AG04449 (cell line): ENCODE measurements at regions not wholly inside any gene's neighbourhood (a gene's known extent, or its start where the extent isn't known, plus 50 kb on each side); places are given as distances from the start of the nearest gene placed in this dataset.
"Not testable (repeated sequence)": the region's sequence is repeated elsewhere in the genome, so short reads cannot be mapped to it uniquely, and the experiment has no call there.

Experiments used
- CTCF ChIA-PET: fragments of 350-600 bp; formaldehyde crosslinking; extraction: SDS; loops from one replicate; lab custom pipeline; 2021; ENCODE audit warnings: antibody characterized with exemption; lab: Yijun Ruan, JAX
- POLR2A ChIA-PET: fragments of 400-600, 350-600 bp; formaldehyde crosslinking; extraction: SDS; loops from one replicate; lab custom pipeline; 2020; ENCODE audit warnings: antibody characterized with exemption, inconsistent platforms; lab: Yijun Ruan, JAX
- DNase-seq: peaks from one replicate; pipeline ENCODE4 v3.0.0-alpha.2; 2010; ENCODE audit warnings: low read depth, low spot score
- H3K4me3 ChIP-seq: 2 replicates; pipeline ENCODE4 v1.5.1; 2011; ENCODE audit warnings: low read depth, mild to moderate bottlenecking, control low read depth, low read length
- TF ChIP-seq, protein P1 (sequence below): IDR thresholded peaks from one replicate; pipeline ENCODE4 v1.5.1; 2011; ENCODE audit warnings: mild to moderate bottlenecking, moderate library complexity, low read length, control low read depth, inconsistent platforms; ENCODE audit not compliant: insufficient read depth; ENCODE audit errors: missing control alignments

DNA sequence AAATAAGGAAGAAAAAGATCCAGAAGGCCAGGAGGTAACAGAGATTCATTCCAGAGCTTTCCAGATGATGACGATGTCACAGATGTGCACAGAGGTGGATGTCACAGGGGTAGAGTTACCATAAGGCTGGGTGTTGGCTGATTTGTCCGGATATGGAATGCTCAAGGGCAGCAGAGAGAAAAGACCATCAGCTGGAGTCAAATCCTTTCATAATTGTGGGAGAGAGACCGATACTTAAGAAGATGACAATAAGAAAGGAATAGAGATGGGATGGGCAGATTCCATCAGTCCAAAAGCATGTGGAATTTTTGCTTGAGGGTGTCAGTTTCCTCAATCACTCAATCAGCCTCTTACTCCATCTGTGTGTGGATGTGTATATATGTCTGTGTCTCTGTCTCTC is 150.4 kb downstream of the CENPC start:
- DNase-seq, result no peak
- ChIA-PET POLR2A (no interaction called here), CTCF (interaction anchor here (1.3 kb wide), 1 partner anchor 9 kb away, joined by 3 read pairs; no protein-coding TSS in a partner anchor)
- no peak overlapping the region for H3K4me3 ChIP-seq
- TF ChIP-seq, protein P1, sequence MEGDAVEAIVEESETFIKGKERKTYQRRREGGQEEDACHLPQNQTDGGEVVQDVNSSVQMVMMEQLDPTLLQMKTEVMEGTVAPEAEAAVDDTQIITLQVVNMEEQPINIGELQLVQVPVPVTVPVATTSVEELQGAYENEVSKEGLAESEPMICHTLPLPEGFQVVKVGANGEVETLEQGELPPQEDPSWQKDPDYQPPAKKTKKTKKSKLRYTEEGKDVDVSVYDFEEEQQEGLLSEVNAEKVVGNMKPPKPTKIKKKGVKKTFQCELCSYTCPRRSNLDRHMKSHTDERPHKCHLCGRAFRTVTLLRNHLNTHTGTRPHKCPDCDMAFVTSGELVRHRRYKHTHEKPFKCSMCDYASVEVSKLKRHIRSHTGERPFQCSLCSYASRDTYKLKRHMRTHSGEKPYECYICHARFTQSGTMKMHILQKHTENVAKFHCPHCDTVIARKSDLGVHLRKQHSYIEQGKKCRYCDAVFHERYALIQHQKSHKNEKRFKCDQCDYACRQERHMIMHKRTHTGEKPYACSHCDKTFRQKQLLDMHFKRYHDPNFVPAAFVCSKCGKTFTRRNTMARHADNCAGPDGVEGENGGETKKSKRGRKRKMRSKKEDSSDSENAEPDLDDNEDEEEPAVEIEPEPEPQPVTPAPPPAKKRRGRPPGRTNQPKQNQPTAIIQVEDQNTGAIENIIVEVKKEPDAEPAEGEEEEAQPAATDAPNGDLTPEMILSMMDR, result no peak

DNA sequence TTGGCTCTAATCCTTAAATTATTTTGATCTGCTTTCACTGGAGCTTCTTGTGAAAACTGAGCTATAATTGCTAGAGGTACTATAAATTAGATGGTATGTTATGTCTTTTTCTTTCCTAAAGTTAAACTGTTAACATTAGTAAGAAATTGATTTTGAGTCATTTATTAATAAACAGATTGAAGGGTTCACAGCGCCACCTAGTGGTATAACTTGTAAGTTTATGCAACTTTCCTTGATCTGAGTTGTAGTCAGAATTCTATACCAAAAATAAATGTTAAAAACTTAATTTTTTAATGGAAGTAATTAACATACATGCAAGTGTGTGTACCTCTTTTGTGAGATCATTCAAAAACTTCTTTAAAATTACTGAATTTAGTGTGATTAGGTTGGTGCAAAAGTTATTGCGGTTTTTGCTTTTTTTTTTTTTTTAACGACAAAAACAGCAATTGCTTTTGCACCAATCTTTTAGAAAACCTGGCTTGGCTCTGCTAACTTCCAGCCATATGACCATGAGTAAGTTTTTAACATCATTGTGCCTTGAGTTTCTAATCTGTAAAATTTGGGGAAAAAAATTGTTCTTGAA is 151.5 kb downstream of the CENPC start:
- ChIA-PET POLR2A (no interaction called here), CTCF (interaction anchor here (0.9 to 1.7 kb wide), 5 partner anchors 9 to 29 kb away, joined by 3 to 8 read pairs (median 5); no protein-coding TSS in a partner anchor)
- peak; percentile 4 for DNase-seq
- no peak overlapping the region for H3K4me3 ChIP-seq
- TF ChIP-seq, protein P1, result peak; percentile 42

DNA sequence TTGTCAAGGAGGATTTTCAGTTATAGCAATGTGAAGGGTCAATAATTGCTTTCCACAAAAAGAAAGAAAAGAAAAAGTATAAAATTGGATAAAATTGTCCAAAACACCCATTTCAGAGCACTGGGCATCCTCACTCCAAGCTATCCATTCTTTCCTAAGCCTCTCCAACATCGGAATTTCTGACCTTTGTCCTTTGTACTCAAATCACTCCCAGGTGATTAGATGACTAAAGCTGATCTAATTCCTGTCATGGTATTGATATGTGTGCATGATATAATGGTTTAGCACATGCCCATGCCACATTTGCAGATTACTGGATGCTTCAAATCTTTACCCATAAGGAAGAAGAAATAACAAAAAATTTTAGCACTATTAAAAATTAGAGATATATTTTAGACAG is 152.3 kb downstream of the CENPC start:
- no peak for DNase-seq
- ChIA-PET CTCF (interaction anchor here (0.9 to 1.7 kb wide), 5 partner anchors 10 to 29 kb away, joined by 3 to 8 read pairs (median 5); no protein-coding TSS in a partner anchor), POLR2A (no interaction called here)
- TF ChIP-seq, protein P1, result no peak
- no peak overlapping the region for H3K4me3 ChIP-seq

DNA sequence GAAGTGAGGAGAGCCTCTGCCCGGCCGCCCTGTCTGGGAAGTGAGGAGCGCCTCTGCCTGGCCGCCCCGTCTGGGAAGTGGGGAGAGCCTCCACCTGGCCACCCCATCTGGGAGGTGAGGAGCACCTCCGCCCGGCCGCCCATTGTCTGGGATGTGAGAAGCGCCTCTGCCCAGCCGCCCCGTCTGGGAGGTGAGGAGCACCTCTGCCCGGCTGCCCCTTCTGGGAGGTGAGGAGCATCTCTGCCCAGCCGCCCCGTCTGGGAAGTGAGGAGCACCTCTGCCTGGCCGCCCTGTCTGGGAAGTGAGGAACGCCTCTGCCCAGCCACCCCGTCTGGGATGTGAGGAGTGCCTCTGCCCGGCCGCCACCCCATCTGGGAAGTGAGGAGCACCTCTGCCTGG is 163.9 kb downstream of the CENPC start:
- DNase-seq, H3K4me3 ChIP-seq, POLR2A ChIA-PET, CTCF ChIA-PET: not testable (repeated sequence)

DNA sequence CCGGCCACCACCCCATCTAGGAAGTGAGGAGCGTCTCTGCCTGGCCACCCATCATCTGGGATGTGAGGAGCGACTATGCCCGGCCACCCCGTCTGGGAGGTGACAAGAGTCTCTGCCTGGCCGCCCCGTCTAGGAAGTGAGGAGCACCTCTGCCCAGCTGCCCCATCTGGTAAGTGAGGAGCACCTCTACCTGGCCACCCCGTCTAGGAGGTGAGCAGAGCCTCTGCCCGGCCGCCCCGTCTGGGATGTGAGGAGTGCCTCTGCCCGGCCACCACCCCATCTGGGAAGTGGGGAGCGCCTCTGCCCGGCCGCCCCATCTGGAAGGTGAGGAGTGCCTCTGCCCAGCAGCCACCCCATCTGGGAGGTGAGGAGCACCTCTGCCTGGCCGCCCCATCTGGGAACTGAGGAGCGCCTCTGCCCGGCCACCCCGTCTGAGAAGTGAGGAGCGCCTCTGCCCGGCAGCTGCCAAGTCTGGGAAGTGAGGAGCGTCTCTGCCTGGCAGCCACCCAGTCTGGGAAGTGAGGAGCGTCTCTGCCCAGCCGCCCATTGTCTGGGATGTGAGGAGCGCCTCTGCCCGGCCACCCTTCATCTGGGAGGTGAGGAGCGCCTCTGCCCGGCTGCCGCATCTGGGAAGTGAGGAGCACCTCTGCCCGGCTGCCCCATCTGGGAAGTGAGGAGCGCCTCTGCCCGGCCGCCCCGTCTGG is 164.4 kb downstream of the CENPC start:
- CTCF ChIA-PET, DNase-seq, H3K4me3 ChIP-seq, POLR2A ChIA-PET: not testable (repeated sequence)

DNA sequence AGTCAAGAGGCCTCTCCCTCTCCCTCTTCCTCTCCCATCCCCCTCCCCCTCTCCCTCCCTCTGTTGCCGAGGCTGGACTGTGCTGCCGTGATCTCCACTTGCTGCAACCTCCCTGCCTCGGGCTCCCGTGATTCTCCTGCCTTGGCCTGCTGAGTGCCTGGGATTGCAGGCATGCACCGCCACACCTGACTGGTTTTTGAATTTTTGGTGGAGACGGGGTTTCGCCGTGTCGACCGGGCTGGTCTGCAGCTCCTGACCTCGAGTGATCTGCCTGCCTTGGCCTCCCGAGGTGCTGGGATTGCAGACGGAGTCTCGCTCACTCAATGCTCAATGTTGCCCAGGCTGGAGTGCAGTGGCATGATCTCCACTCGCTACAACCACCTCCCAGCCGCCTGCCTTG is 165.1 kb downstream of the CENPC start:
- DNase-seq, result no peak
- H3K4me3 ChIP-seq, result no peak overlapping the region
- ChIA-PET POLR2A (no interaction called here), CTCF (no interaction called here)
- TF ChIP-seq, protein P1, result no peak

DNA sequence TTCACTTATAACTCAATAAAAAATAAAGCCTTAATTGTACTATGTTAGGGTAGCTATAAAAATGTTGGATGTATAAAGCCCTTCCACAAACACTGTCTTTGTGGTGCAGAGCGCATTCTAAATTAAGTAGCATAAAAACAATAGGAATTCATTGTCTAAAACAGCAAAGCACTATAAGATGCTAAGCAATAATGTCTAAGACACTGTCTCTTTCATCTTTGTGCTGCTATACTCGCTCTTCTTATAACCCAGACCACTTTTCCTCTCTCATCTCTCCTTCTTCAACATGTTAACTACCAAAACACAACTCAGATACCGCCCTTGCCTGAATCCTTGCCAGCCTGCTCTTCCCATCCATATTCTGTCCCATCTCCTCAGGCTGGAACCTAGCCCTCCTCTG is 170.0 kb downstream of the CENPC start:
- POLR2A ChIA-PET, result no interaction called here
- no peak for DNase-seq

More for the DNA sequence above, 170.0 kb downstream of the CENPC start:
- no peak overlapping the region for H3K4me3 ChIP-seq
- TF ChIP-seq, protein P1, result no peak
- CTCF ChIA-PET, result interaction anchor here (0.8 kb wide), 1 partner anchor 18 kb away, joined by 3 read pairs; no protein-coding TSS in a partner anchor
